ENCODE measurements at regions not wholly inside any gene's neighbourhood (a gene's known extent, or its start where the extent isn't known, plus 50 kb on each side); places are given as distances from the start of the nearest gene placed in this dataset.
A peak's percentile ranks its signal among the peaks of the same experiment; 100 is the strongest.

GRCh38 chr11:105553025-105553424 lies 56.8 kb upstream of the GRIA4 start:
- no peak for DNase-seq (ENCODE audit: low read depth in 2 of 2)

DNA sequence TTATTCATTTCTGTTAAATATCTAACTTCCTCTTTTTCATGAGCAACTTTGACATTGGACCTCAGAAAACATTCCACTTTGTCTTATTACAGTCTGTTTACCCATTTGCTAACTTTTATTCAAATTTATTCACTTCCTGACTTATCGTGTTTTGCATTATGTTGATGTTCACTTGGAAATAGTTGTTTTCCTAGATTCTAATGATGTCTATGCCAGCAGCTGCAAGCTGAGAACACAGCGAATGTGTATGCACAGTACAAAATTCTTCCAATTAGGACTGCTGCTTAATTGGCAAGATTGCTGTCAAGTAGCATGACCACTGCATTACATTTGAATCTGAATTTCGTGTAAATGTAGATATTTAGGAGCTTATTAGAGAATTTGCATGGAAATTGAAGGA lies 61.5 kb upstream of the GRIA4 start:
- DNase-seq (ENCODE audit: low read depth in 2 of 2): no peak

DNA sequence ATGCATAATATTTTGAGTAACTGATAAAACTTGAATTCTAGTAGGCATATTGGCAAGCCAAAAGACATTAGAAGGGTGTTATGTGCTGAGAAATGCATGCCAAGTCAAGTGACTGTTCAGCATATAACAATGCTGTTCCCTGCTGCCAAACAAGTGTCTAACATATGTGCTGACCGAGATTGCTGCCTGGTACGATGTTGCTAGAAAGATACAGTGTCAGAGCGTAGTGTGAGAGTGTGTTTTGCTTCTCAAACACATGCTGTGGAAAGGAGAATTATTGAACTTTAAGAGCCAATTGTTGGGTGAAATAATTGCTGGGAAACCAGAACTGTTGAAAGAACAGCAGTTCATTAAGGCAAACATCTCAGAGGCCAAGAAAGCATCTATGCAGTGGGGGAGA lies 71.3 kb upstream of the GRIA4 start:
- DNase-seq (ENCODE audit: low read depth in 2 of 2): no peak

- DNase-seq (ENCODE audit: low read depth in 2 of 2): no peak
These were observed 72.3 kb upstream of the GRIA4 start for GRCh38 chr11:105537531-105537930.

DNA sequence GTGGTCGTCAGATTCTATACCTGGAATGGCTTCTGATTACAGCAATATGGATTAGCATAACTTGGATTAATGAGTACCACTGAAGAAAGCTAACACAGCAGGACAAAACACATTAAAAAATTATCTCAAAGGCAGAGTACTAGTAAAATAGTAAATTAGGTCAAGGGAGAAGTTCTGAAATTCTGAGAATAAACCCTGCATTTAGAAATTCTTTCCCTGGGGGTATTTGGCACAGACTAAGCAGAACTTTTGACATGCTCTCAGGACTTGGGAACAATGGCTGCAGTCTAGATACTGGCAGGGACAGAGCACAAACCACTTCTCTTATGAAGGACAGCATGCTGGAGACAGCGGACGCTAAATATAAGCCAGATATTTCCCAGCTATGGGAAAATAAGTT lies 85.6 kb upstream of the GRIA4 start:
- no peak for DNase-seq (ENCODE audit: low read depth in 2 of 2)

DNA sequence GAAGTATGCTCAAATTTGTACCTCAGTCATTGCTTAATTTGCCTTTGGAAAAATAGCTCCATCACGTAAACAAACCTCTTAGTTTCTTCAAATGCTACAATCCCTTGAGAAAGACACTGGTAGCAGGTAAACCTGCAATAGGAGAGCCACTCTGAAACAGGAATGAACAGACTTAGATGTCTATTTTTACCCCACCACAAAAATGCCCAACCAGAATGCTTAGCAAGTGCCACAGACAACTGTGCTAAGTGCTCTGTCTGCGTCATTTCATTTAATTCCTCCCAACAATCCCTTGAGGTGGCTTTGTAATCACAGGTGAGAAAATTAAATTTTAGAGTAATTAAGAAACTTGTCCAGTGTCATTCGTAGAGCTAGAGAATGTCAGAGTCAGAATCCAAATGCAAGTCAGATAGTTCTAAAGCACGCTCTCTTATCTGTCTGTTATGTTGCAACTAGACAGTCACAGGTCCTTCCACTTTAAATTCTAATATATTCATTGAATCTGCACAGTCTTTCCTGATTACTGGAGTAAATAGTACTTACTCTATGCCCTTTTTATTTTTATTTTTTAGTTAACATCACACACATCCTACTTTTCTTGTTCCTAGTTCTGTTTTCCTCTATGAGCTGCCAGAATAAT lies 89.0 kb upstream of the GRIA4 start:
- DNase-seq (ENCODE audit: low read depth in 2 of 2): no peak

GRCh38 chr11:105507496-105508254 lies 102.2 kb upstream of the GRIA4 start:
- peak in 1 of 2 donors; percentile 3 for DNase-seq (ENCODE audit: low read depth in 2 of 2)

DNA sequence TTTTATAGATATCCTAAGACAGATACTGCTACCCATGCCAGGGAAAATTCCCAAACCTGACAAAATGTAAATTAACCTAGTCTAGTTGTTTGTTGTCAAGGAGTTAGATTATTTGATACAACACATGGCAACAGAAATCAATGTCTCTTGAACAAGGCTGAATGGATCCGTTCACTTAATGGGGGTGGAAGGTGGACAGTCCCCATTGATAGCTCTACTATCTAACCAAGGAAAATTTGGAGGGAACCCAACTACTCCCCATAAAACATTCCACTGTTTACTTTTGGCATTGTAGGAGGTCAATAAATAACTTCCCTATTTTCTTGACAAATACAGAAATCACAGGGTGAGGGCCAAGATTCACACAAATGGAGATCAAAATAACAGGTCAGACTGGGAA lies 117.9 kb upstream of the GRIA4 start:
- no peak for DNase-seq (ENCODE audit: low read depth in 2 of 2)

DNA sequence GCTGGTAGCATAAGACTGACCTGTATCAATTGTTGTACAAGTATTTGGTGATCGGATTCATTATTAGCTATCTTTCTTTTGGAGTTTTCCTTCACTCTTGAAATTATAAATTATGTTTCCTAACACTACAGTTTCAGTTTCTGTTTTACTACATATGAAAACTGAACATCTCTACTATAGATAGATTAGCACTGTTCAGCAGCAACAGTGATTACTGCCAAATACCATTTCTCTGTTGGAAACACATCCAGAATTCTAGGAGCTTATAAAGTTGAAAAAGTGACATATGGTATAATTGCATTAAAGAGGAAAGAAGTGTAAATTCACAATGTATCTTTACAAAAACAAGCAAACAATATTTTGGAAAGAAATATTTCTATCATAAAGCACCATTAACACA lies 118.5 kb upstream of the GRIA4 start:
- DNase-seq (ENCODE audit: low read depth in 2 of 2): no peak

- DNase-seq (ENCODE audit: low read depth in 2 of 2): no peak
These were observed 119.5 kb upstream of the GRIA4 start for GRCh38 chr11:105490333-105490732.

- peak; percentile 1 to 4 for DNase-seq (ENCODE audit: low read depth in 2 of 2)
These were observed 120.4 kb upstream of the GRIA4 start for GRCh38 chr11:105489446-105489845.

GRCh38 chr11:105486929-105487328 lies 122.9 kb upstream of the GRIA4 start:
- no peak for DNase-seq (ENCODE audit: low read depth in 2 of 2)

- DNase-seq (ENCODE audit: low read depth in 2 of 2): no peak
These were observed 139.9 kb upstream of the GRIA4 start for GRCh38 chr11:105469931-105470330.

DNA sequence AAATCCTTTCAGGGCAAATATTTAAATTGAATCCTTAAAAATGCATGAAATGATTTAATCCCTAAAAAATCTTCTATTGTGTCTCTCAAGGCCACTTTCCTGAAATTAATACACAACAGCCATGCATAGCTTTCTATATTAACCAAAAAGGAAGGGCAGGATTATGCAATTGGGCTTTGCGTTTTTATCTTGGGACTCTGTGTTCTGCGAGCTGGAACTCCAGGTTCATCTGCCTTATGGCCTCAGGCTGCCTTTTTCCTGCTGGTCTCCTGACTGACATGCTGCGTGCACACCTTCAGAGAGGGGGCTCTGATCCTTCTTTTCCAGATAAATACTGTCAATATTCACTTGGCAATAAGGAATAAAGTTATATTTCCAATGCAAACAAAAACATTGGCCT lies 141.7 kb upstream of the GRIA4 start:
- DNase-seq (ENCODE audit: low read depth in 2 of 2): peak in 1 of 2 donors; percentile 4

GRCh38 chr11:105466582-105467228 lies 143.2 kb upstream of the GRIA4 start:
- DNase-seq (ENCODE audit: low read depth in 2 of 2): peak; percentile 63 to 90

DNA sequence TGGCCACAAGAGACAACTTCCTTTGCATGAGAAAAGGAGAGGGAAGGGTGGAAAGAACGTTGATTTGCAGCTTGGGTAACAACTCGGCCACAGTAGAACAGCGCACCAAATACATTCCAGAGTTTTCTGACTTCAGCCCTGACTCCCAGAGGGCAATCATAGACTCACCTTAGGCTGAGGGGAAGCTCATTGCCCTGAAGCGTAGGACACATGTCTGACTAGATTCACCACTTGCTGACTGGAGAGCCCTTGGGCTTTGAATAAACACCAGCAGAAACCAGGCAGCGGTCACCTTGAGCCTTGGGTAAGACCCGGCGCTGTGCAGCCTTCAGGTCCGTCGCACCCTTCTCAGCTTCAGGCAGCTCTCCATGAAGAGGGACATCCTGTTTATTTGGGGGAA lies 151.8 kb upstream of the GRIA4 start:
- no peak for DNase-seq (ENCODE audit: low read depth in 2 of 2)

- no peak for DNase-seq (ENCODE audit: low read depth in 2 of 2)
These were observed 152.9 kb upstream of the GRIA4 start for GRCh38 chr11:105456950-105457349.

GRCh38 chr11:105449100-105449734 lies 160.7 kb upstream of the GRIA4 start:
- no peak for DNase-seq (ENCODE audit: low read depth in 2 of 2)

- DNase-seq (ENCODE audit: low read depth in 2 of 2): no peak
These were observed 161.2 kb upstream of the GRIA4 start for GRCh38 chr11:105448703-105449079.

- no peak for DNase-seq (ENCODE audit: low read depth in 2 of 2)
These were observed 161.8 kb upstream of the GRIA4 start for GRCh38 chr11:105447936-105448702.

DNA sequence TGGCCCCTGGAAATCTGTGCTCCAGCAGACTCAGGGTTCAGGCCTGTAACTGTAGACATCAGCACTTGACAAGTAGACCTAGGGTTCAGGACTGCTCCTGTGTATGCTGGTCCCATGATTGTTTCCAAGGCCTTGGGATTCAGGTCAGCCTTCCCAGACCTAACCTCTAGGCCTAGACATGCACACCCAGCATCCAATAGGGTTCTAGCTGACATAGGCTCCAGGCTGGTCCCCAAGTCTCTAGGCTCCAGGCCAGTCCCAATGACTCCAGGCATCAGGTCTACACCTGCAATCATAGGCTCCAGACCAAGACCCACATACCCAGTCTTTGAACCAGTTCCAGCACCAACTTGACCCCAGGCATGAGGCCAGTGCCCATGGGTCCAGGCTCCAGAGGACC lies 166.2 kb upstream of the GRIA4 start:
- no peak for DNase-seq (ENCODE audit: low read depth in 2 of 2)
